Fibroblast of skin of back (primary cell): ENCODE measurements at regions not wholly inside any gene's neighbourhood (a gene's known extent, or its start where the extent isn't known, plus 50 kb on each side); places are given as distances from the start of the nearest gene placed in this dataset.

ENCODE experiments used
- DNase-seq: peaks from one replicate; pipeline ENCODE4 v3.0.0-alpha.2; 2013

GRCh38 chr6:1485678-1486077 is 96.3 kb downstream of the FOXF2 start:
- DNase-seq, result peak; percentile 82

GRCh38 chr6:1486387-1486786 is 97.0 kb downstream of the FOXF2 start:
- no peak for DNase-seq

- no peak for DNase-seq
Observed at GRCh38 chr6:1487239-1487638, 97.9 kb downstream of the FOXF2 start.

- no peak for DNase-seq
Observed at GRCh38 chr6:1491025-1491424, 101.6 kb downstream of the FOXF2 start.

GRCh38 chr6:1491591-1492319 is 102.4 kb downstream of the FOXF2 start:
- no peak for DNase-seq

GRCh38 chr6:1494671-1495070 is 105.3 kb downstream of the FOXF2 start:
- DNase-seq, result no peak

- DNase-seq, result no peak
Observed at GRCh38 chr6:1495344-1495743, 106.0 kb downstream of the FOXF2 start.

GRCh38 chr6:1496092-1496491 is 106.7 kb downstream of the FOXF2 start:
- DNase-seq, result no peak

- DNase-seq, result no peak
Observed at GRCh38 chr6:1496836-1497760, 107.7 kb downstream of the FOXF2 start.

- DNase-seq, result no peak
Observed at GRCh38 chr6:1497761-1498105, 108.4 kb downstream of the FOXF2 start.

- DNase-seq, result no peak
Observed at GRCh38 chr6:1498491-1499113, 109.2 kb downstream of the FOXF2 start.

GRCh38 chr6:1499777-1500176 is 109.9 kb upstream of the FOXC1 start:
- no peak for DNase-seq

- no peak for DNase-seq
Observed at GRCh38 chr6:1500913-1501312, 108.8 kb upstream of the FOXC1 start.

- DNase-seq, result no peak
Observed at GRCh38 chr6:1502041-1502440, 107.7 kb upstream of the FOXC1 start.

GRCh38 chr6:1503811-1504210 is 105.9 kb upstream of the FOXC1 start:
- DNase-seq, result no peak

GRCh38 chr6:1504465-1504864 is 105.2 kb upstream of the FOXC1 start:
- DNase-seq, result no peak

- DNase-seq, result no peak
Observed at GRCh38 chr6:1507251-1507650, 102.5 kb upstream of the FOXC1 start.

GRCh38 chr6:1509241-1509640 is 100.5 kb upstream of the FOXC1 start:
- DNase-seq, result no peak

GRCh38 chr6:1510239-1510638 is 99.5 kb upstream of the FOXC1 start:
- DNase-seq, result no peak

- no peak for DNase-seq
Observed at GRCh38 chr6:1513215-1513780, 96.4 kb upstream of the FOXC1 start.

GRCh38 chr6:1514078-1514477 is 95.6 kb upstream of the FOXC1 start:
- no peak for DNase-seq

- DNase-seq, result no peak
Observed at GRCh38 chr6:1515280-1515679, 94.4 kb upstream of the FOXC1 start.

GRCh38 chr6:1515781-1516180 is 93.9 kb upstream of the FOXC1 start:
- DNase-seq, result no peak
